ENCODE measurements at regions not wholly inside any gene's neighbourhood (a gene's known extent, or its start where the extent isn't known, plus 50 kb on each side); places are given as distances from the start of the nearest gene placed in this dataset.

GRCh38 chrY:9027729-9028375, 309.4 kb upstream of the TSPY4 start:
- Histone ChIP-seq H3K4me3 (ENCODE audit: low read depth, low read length) (no peak overlapping the region), H3K36me3 (ENCODE audit: control insufficient read depth, insufficient read depth, low read length) (no peaks in the 10 kb centered on the region), H3K27me3 (ENCODE audit: control insufficient read depth, insufficient read depth, low read length) (no peaks in the 10 kb centered on the region)
- DNase-seq (ENCODE audit: low read depth) (no peak), FAIRE-seq (no peak)
- TF ChIP-seq CTCF (IDR thresholded peaks at IDR 0.05; ENCODE audit: insufficient read depth, low read length, severe bottlenecking): no peak

DNA sequence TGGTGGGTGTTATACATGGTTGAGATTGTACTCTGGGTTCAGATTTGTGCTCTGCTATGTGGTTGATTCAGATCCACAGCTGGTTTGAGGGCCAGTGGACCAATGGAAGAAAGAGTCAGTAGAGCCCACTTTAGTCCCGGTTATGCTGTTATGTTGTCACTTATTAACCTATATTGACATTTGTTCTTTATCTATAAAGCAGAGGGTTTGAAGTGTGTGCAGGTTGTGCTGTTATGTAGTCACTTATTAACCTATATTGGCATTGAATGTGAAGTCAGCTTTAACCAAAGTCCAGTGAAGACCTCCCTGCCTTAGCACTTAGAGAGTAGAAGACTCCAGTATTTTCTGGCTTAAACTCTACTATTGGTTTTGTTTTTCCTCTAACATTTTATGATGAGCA, 307.3 kb upstream of the TSPY4 start:
- no peak for FAIRE-seq
- no peak overlapping the region for H3K4me3 ChIP-seq (ENCODE audit: low read depth, low read length)
- no peaks in the 10 kb centered on the region for H3K27me3 ChIP-seq (ENCODE audit: control insufficient read depth, insufficient read depth, low read length)
- DNase-seq (ENCODE audit: low read depth): no peak
- TF ChIP-seq CTCF (IDR thresholded peaks at IDR 0.05; ENCODE audit: insufficient read depth, low read length, severe bottlenecking): no peak
- H3K36me3 ChIP-seq (ENCODE audit: control insufficient read depth, insufficient read depth, low read length): no peaks in the 10 kb centered on the region

DNA sequence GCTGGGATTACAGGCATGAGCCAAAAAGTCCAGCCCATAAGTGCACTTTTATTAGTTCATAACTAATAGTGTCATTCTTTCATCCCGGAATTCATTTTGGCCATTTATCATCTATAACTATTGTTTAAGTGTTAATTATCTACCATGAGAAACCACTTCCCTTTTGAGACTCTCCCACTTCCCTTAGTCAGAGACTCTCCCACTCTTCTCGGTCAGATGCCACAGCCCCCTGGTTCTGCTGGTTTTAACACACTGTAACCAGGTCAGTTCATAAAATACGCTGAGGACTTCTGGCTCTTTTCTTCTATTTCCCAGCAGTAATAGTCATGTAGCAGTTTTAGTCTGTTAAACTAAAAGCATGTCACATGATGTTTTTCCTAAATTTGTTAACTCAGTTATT, 303.0 kb upstream of the TSPY4 start:
- no peak overlapping the region for H3K4me3 ChIP-seq (ENCODE audit: low read depth, low read length)
- H3K27me3 ChIP-seq (ENCODE audit: control insufficient read depth, insufficient read depth, low read length): no peaks in the 10 kb centered on the region
- no peaks in the 10 kb centered on the region for H3K36me3 ChIP-seq (ENCODE audit: control insufficient read depth, insufficient read depth, low read length)
- DNase-seq (ENCODE audit: low read depth): no peak
- FAIRE-seq: no peak
- no peak for TF ChIP-seq CTCF (IDR thresholded peaks at IDR 0.05; ENCODE audit: insufficient read depth, low read length, severe bottlenecking)

DNA sequence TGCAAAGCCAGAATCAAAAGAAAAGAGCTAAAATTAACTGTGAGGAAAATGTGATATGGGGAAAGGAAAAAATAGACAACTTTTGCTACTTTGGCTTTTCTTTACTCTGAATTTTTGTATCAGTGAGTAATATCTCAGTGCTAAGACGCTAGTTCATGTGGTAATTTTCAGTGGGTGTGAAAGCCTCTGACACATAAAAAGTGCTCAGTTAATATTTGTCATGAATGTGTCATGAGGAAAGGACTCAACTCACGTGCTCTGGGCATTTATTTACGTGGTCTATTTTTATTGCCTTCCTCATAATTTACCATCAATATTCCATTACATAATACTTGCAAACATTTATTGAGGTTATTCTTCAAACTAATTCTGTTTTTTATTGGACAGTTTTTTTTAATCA, 302.0 kb upstream of the TSPY4 start:
- no peak overlapping the region for H3K4me3 ChIP-seq (ENCODE audit: low read depth, low read length)
- FAIRE-seq (no peak), DNase-seq (ENCODE audit: low read depth) (peak; percentile 3)
- TF ChIP-seq CTCF (IDR thresholded peaks at IDR 0.05; ENCODE audit: insufficient read depth, low read length, severe bottlenecking): no peak
- no peaks in the 10 kb centered on the region for H3K36me3 ChIP-seq (ENCODE audit: control insufficient read depth, insufficient read depth, low read length)
- H3K27me3 ChIP-seq (ENCODE audit: control insufficient read depth, insufficient read depth, low read length): no peaks in the 10 kb centered on the region

DNA sequence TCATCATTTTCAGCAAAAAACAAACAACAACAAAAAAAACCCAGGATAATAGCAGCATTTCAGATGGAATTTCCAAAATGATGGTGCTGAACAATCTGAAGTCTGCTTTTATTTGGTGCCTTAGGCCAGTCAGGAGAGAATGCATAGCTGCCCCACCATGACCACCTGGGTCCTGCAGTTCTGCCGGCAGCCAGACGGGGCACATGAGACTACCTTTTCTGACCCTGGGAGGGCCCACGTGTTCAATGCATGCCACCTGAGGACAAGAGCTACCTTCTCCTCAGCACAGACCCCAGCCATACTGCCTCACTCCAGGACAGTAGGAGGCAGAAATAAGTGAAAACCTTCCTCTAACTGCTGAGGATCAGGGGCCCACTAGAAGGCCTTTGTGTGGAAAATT, 295.8 kb upstream of the TSPY4 start:
- no peaks in the 10 kb centered on the region for H3K27me3 ChIP-seq (ENCODE audit: control insufficient read depth, insufficient read depth, low read length)
- no peak for FAIRE-seq
- H3K4me3 ChIP-seq (ENCODE audit: low read depth, low read length): no peak overlapping the region

More for the DNA sequence above, 295.8 kb upstream of the TSPY4 start:
- no peak for TF ChIP-seq CTCF (IDR thresholded peaks at IDR 0.05; ENCODE audit: insufficient read depth, low read length, severe bottlenecking)
- no peak for DNase-seq (ENCODE audit: low read depth)
- no peaks in the 10 kb centered on the region for H3K36me3 ChIP-seq (ENCODE audit: control insufficient read depth, insufficient read depth, low read length)

Measured in bronchial epithelial cell (primary cell).